ENCODE measurements at regions not wholly inside any gene's neighbourhood (a gene's known extent, or its start where the extent isn't known, plus 50 kb on each side); places are given as distances from the start of the nearest gene placed in this dataset.

- Histone ChIP-seq H3K27me3 (ENCODE audit: control insufficient read depth in 1 of 2, insufficient read depth in 2 of 2, low read length in 2 of 2) (no peaks in the 10 kb centered on the region), H3K9me3 (ENCODE audit: low read length) (no peaks in the 10 kb centered on the region), H2AFZ (ENCODE audit: low read length) (no peak overlapping the region), H3K4me3 (replicated peaks in 1 of 3; ENCODE audit: insufficient read depth in 1 of 3, low read depth in 2 of 3, low read length in 3 of 3) (no peak overlapping the region), H3K4me2 (ENCODE audit: low read depth, low read length) (no peak overlapping the region), H3K4me1 (ENCODE audit: insufficient read depth, low read length) (no peaks in the 10 kb centered on the region), H4K20me1 (ENCODE audit: insufficient read depth, low read length) (no peaks in the 10 kb centered on the region), H3K36me3 (replicated peaks in 1 of 2; ENCODE audit: control insufficient read depth in 1 of 2, insufficient read depth in 2 of 2, low read length in 2 of 2) (no peaks in the 10 kb centered on the region), H3K27ac (ENCODE audit: extremely low read length, insufficient read depth, low read length) (no peak overlapping the region), H3K9ac (ENCODE audit: insufficient read depth, low read depth, low read length) (no peak overlapping the region), H3K79me2 (ENCODE audit: insufficient read depth, low read length) (no peaks in the 10 kb centered on the region)
- BruUV-seq (replicated peaks) = no TSS peak
- ChIA-PET CTCF (ENCODE audit: low intra/inter-chr PET ratio, low total read pairs) (no interaction called here), POLR2A (no interaction called here)
- 15% methylated on average over 1 of the region's 1 CpG for WGBS (ENCODE audit: low lambda C conversion rate)
- intact Hi-C loops (cut with micrococcal nuclease; ENCODE audit: unreplicated experiment) (no loop called here), in situ Hi-C loops (cut with HindIII; ENCODE audit: extremely low pct_ligation_motif_present, low pct_unique_long_range_greater_than_20kb) (no loop called here)
- FAIRE-seq (no peak), ATAC-seq (no peak), DNase-seq (ENCODE audit: low spot score) (no peak)
- no peak for TF ChIP-seq CENPT (CRISPR knock-in tag; IDR thresholded peaks at IDR 0.05; ENCODE audit: low read depth)
- no peak for TF ChIP-seq ZNF329 (CRISPR knock-in tag; IDR thresholded peaks at IDR 0.05; ENCODE audit: low read depth)
- TF ChIP-seq ZFP36 (IDR thresholded peaks at IDR 0.05; ENCODE audit: borderline replicate concordance, low read depth, low read length, partially characterized antibody) = no peak
- no peak for TF ChIP-seq ZNF337 (CRISPR knock-in tag; IDR thresholded peaks at IDR 0.05; ENCODE audit: borderline replicate concordance, low read depth)
- no peak for TF ChIP-seq THAP8 (CRISPR knock-in tag; IDR thresholded peaks at IDR 0.05; ENCODE audit: borderline replicate concordance)
- TF ChIP-seq ZNF512B (CRISPR knock-in tag; IDR thresholded peaks at IDR 0.05; ENCODE audit: borderline replicate concordance) = no peak
- no peak for TF ChIP-seq ZSCAN12 (CRISPR knock-in tag; IDR thresholded peaks at IDR 0.05)
- no peak for TF ChIP-seq CREB3 (CRISPR knock-in tag; IDR thresholded peaks at IDR 0.05)
- TF ChIP-seq NCOR1 (IDR thresholded peaks at IDR 0.05; ENCODE audit: borderline replicate concordance, low read length) = no peak
- no peak for TF ChIP-seq ZUFSP (CRISPR knock-in tag; IDR thresholded peaks at IDR 0.05; ENCODE audit: borderline replicate concordance)
- no peak for TF ChIP-seq ZBTB3 (CRISPR knock-in tag; IDR thresholded peaks at IDR 0.05; ENCODE audit: borderline replicate concordance, low read depth)
- no peak for TF ChIP-seq ZNF530 (CRISPR knock-in tag; IDR thresholded peaks at IDR 0.05; ENCODE audit: low read depth)
- TF ChIP-seq SAP130 (CRISPR knock-in tag; IDR thresholded peaks at IDR 0.05; ENCODE audit: low read depth) = no peak
- no peak for TF ChIP-seq MBD4 (IDR thresholded peaks at IDR 0.05; ENCODE audit: borderline replicate concordance, low read length)
- TF ChIP-seq ELK4 (CRISPR knock-in tag; IDR thresholded peaks at IDR 0.05; ENCODE audit: borderline replicate concordance) = no peak
- TF ChIP-seq ZFP1 (CRISPR knock-in tag; IDR thresholded peaks at IDR 0.05) = no peak
- TF ChIP-seq MEF2D (CRISPR knock-in tag; IDR thresholded peaks at IDR 0.05) = no peak
- TF ChIP-seq MAZ (IDR thresholded peaks at IDR 0.05; ENCODE audit: borderline replicate concordance, low read depth, low read length) = no peak
- TF ChIP-seq MAZ (CRISPR knock-in tag; IDR thresholded peaks at IDR 0.05; ENCODE audit: low read depth) = no peak
Measured at GRCh38 chr3:87898971-87899370, 159.8 kb downstream of the CGGBP1 start.

All from HepG2 (cell line).